Brain microvascular endothelial cell (primary cell): ENCODE measurements at regions not wholly inside any gene's neighbourhood (a gene's known extent, or its start where the extent isn't known, plus 50 kb on each side); places are given as distances from the start of the nearest gene placed in this dataset.
"Not testable (repeated sequence)": the region's sequence is repeated elsewhere in the genome, so short reads cannot be mapped to it uniquely, and the experiment has no call there.

Experiments
- DNase-seq: peaks from one replicate; pipeline ENCODE4 v3.0.0-alpha.2; 2020
- H3K27ac ChIP-seq: fragments of 250-450 bp; sonication (Bioruptor Pico); 2 replicates; pipeline ENCODE4 v1.5.1; 2020; ENCODE audit warnings: mild to moderate bottlenecking, moderate library complexity
- H3K27me3 ChIP-seq: fragments of 250-450 bp; sonication (Bioruptor Pico); replicated peaks from 2 replicates; pipeline ENCODE4 v1.5.1; 2020; ENCODE audit warnings: mild to moderate bottlenecking
- H3K36me3 ChIP-seq: fragments of 250-450 bp; sonication (Bioruptor Pico); replicated peaks from 2 replicates; pipeline ENCODE4 v1.5.1; 2020; ENCODE audit warnings: mild to moderate bottlenecking
- H3K4me3 ChIP-seq: 2 replicates; pipeline ENCODE4 v1.5.1; 2011; ENCODE audit warnings: low read depth, mild to moderate bottlenecking, control low read depth, low read length, moderate library complexity
- CTCF ChIP-seq: IDR thresholded peaks from 2 replicates; pipeline ENCODE4 v1.5.1; 2011; ENCODE audit warnings: low read depth, mild to moderate bottlenecking, moderate library complexity, low read length, control low read depth, inconsistent platforms; ENCODE audit errors: missing control alignments
- in situ Hi-C: cut with HindIII; loops from 2 replicates; pipeline ENCODE4 v1.10.0; 2017; ENCODE audit warnings: low sequenced_read_pairs, low pct_ligation_motif_present

DNA sequence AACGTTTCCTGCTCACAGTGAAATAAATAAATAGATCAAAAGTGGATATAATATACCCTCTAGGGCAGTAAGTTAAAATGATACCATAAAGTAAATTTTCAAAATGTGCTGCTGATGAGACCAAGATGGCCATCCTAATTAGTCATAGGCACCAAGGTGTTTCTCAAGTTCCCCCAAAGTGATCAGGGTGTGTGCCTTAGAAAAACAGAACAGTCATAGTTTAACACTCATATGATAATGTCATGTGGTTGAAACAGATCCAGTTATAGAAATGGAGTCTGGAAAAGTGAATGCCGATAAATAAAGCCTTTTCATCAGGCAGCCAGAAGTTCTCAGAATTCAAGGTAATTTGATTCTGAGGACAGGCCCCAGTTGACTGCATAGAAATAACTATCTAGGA lies 161.5 kb upstream of the CDKN2B start:
- in situ Hi-C loops = no loop called here
- no peaks in the 10 kb centered on the region for H3K27me3 ChIP-seq
- TF ChIP-seq CTCF = no peak
- no peak for DNase-seq
- no peaks in the 10 kb centered on the region for H3K36me3 ChIP-seq
- peak overlapping the region; percentile 59 for H3K27ac ChIP-seq
- no peak overlapping the region for H3K4me3 ChIP-seq

DNA sequence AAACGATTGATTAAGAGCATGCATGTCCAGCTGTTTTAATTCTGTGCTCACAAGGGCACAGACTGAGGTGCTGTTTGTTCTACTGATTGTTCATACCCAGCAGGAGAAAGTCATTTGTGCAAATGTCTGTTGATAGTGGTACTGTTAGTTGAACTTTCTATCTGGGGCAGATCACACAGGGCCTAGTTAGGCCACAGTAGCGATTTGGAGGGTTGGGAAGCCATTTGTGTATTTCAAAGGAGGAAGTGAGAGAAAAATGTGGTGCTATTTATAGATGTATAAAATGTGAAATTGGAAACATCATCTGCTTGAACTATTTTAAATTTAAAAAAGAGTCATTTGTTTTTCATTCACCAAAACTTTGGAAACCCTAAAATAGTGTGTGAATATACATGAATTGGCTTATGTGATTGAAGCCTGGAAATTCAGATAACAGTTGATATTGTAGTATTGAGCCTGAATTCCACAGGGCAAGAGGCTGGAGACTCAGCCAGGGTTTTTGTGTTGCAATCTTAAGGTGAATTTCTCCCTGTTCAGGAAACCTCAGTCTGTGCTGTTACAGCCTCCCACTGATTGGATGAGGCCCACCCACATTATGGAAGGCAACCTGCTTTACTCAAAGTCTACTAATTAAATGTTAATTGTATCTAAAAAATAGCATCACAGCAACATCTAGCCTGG lies 162.0 kb upstream of the CDKN2B start:
- no peak for DNase-seq
- Histone ChIP-seq H3K36me3 (no peaks in the 10 kb centered on the region), H3K4me3 (no peak overlapping the region), H3K27ac (peak overlapping the region; percentile 59), H3K27me3 (no peaks in the 10 kb centered on the region)
- in situ Hi-C loops = no loop called here
- no peak for TF ChIP-seq CTCF

DNA sequence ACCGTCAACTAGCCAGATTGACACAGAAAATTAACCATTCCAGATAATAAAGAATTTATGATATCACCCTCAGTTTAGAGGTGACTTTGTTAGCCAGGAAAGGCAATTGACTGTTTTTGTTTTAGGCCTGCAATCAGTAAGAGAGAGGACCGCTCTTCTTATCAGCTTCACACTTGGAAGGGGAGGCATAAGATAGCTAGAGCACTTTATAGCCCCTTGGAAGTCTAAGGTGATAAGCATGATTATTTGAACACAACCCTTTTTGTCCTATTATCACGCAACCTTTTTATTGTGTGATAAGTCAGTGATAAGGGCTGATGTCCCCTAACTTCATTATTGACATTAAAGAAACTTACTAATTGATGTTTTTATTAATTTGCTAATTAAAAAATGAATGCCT lies 162.6 kb upstream of the CDKN2B start:
- Histone ChIP-seq H3K36me3 (no peaks in the 10 kb centered on the region), H3K4me3 (no peak overlapping the region), H3K27ac (no peak overlapping the region), H3K27me3 (no peaks in the 10 kb centered on the region)
- in situ Hi-C loops = no loop called here
- no peak for TF ChIP-seq CTCF
- DNase-seq = no peak

DNA sequence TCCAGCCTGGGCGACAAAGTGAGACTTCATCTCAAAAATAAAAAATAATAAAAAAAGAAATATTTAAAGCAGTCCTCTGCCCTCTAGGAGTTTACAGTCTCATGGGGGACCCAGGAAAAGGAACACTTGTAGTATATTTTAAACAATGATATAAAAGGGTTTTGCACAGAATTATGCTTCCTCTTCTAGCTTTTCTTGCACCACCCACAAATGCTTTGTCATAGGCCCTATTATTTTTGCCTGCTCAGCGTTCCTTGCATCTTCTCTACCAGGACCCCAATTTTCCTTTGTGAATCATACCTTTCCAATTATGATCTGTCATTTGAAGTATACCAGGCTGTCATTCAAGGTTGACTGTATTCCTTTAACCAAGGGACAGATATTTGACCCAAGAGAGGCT lies 164.8 kb upstream of the CDKN2B start:
- H3K27ac ChIP-seq = no peak overlapping the region
- no peak for TF ChIP-seq CTCF
- no peak overlapping the region for H3K4me3 ChIP-seq
- no peaks in the 10 kb centered on the region for H3K36me3 ChIP-seq
- DNase-seq = no peak
- in situ Hi-C loops = no loop called here
- no peaks in the 10 kb centered on the region for H3K27me3 ChIP-seq

DNA sequence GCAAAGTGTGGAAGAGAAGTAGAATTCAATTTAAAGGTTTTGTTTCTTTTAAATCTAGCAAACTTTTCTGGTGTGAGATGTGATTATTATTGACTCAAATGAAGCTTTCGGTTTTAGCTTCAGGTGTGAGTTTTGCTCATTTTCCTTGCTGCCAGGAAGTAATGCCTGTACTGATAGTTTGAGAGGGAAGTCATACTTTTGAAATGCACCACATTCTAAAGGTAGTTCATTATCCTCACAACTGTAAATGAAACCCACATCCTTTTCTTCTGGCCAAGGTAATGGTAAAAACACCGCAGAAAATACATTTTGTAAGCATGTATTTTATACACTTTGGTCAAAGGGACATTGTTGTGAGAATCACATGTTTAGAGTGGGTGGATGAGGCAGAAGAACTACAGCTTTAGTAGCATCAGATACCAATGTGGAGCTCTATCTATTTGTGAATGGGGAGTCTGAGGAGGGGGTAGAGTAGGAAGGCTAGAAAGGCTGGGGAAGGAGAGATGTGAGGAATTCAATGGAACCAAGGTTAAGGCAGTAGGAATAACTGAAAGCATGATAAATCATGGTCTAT lies 167.0 kb upstream of the CDKN2B start:
- in situ Hi-C loops = no loop called here
- Histone ChIP-seq H3K27me3 (no peaks in the 10 kb centered on the region), H3K4me3 (no peak overlapping the region), H3K27ac (no peak overlapping the region), H3K36me3 (no peaks in the 10 kb centered on the region)
- TF ChIP-seq CTCF = no peak
- DNase-seq = no peak

GRCh38 chr9:22181021-22181420 lies 171.9 kb upstream of the CDKN2B start:
- DNase-seq, H3K36me3 ChIP-seq, in situ Hi-C loops, H3K27me3 ChIP-seq, H3K27ac ChIP-seq, H3K4me3 ChIP-seq: not testable (repeated sequence)
